ENCODE measurements at regions not wholly inside any gene's neighbourhood (a gene's known extent, or its start where the extent isn't known, plus 50 kb on each side); places are given as distances from the start of the nearest gene placed in this dataset.

DNA sequence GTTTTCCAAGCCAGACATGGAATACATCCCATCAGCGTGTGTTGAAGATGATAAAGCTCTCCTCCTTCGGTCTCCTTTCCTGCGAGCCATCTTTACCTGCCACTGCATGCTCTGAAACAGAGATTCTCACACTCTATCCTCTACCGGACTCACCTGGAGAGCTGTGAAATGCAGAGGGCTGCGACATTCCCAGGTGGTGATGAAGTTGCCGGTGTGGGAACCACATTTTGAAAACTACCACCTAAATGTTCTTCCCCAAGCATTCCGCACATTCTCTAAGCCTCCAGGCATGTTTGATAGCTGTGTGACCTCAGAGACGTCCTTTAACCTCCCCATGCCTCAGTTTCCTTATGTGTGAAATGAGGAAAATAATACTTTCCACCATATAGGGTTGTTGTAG lies 226.2 kb upstream of the RAB6C start:
- TF ChIP-seq, protein P1, sequence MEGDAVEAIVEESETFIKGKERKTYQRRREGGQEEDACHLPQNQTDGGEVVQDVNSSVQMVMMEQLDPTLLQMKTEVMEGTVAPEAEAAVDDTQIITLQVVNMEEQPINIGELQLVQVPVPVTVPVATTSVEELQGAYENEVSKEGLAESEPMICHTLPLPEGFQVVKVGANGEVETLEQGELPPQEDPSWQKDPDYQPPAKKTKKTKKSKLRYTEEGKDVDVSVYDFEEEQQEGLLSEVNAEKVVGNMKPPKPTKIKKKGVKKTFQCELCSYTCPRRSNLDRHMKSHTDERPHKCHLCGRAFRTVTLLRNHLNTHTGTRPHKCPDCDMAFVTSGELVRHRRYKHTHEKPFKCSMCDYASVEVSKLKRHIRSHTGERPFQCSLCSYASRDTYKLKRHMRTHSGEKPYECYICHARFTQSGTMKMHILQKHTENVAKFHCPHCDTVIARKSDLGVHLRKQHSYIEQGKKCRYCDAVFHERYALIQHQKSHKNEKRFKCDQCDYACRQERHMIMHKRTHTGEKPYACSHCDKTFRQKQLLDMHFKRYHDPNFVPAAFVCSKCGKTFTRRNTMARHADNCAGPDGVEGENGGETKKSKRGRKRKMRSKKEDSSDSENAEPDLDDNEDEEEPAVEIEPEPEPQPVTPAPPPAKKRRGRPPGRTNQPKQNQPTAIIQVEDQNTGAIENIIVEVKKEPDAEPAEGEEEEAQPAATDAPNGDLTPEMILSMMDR (IDR thresholded peaks at IDR 0.05; ENCODE audit: low read depth, low read length, missing control alignments): no peak
- no peaks in the 10 kb centered on the region for H3K27me3 ChIP-seq (replicated peaks)
- no peak overlapping the region for H3K4me3 ChIP-seq (ENCODE audit: low read depth, low read length)
- in situ Hi-C loops (cut with HindIII; ENCODE audit: low pct_ligation_motif_present, low sequenced_read_pairs): no loop called here
- no peak overlapping the region for H3K27ac ChIP-seq
- DNase-seq: no peak
- H3K36me3 ChIP-seq (replicated peaks): no peaks in the 10 kb centered on the region

DNA sequence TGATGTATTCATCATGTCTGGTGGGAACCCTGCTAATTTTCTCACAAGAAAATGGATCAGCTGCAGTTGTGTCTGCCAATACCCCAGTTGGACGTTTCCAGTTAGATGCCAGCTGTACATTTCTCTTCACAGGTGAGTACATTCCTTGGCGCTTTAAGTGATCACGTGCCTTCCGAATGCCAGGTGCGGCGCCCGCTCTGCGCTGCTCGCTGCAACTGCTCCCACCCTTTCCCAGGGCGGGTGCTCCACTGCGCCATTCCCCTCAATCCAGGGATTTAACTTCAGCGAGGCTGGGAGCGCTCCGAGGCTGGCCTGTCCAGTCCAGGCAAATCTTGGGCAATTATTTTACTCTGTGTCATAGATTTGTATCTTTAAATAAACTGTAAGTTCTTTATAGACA lies 225.0 kb upstream of the RAB6C start:
- in situ Hi-C loops (cut with HindIII; ENCODE audit: low pct_ligation_motif_present, low sequenced_read_pairs): no loop called here
- no peak for DNase-seq
- no peak overlapping the region for H3K4me3 ChIP-seq (ENCODE audit: low read depth, low read length)
- TF ChIP-seq, protein P1 (IDR thresholded peaks at IDR 0.05; ENCODE audit: low read depth, low read length, missing control alignments): no peak
- H3K36me3 ChIP-seq (replicated peaks): no peaks in the 10 kb centered on the region
- no peak overlapping the region for H3K27ac ChIP-seq
- H3K27me3 ChIP-seq (replicated peaks): no peaks in the 10 kb centered on the region

DNA sequence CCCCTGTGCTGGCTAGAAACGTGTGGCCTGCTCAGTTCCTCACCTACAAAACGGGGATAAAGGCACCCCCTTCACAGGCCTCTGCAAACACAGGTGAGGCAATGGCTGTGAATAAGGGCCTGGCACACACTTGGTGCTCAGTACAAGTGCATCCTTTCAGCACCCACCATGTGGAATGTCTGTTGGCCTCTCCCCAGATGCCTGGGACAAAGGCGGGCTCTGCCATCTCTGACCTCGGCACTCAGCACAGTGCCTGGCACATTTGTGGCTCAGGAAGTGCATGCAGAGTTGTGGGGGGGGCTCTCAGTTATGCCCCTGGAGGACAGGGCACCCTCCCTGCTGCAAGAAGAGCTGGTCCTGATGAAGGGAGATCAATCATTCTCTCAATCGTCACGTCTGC lies 224.6 kb upstream of the RAB6C start:
- DNase-seq: no peak

DNA sequence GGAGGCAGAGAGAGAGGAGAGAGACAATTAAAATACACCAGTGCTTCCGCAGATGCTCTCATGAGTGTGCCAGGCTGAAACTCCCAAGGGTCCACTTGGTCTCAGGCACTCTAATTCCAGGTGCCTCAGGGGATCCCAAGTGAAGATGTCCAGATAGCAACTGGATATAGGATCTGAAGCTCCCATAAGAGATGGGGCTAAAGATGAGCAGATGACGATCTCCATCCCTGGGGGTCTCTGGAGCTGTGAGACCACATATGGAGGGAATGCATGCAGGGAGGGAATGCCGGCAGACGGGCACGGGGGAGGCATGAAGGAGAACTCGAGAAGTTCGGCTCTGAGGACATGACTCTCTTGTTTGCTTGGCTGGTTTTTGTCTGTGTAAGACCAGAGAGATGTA lies 223.7 kb upstream of the RAB6C start:
- H3K36me3 ChIP-seq (replicated peaks): no peaks in the 10 kb centered on the region
- no peaks in the 10 kb centered on the region for H3K27me3 ChIP-seq (replicated peaks)
- H3K4me3 ChIP-seq (ENCODE audit: low read depth, low read length): no peak overlapping the region
- DNase-seq: no peak
- H3K27ac ChIP-seq: no peak overlapping the region
- in situ Hi-C loops (cut with HindIII; ENCODE audit: low pct_ligation_motif_present, low sequenced_read_pairs): no loop called here
- TF ChIP-seq, protein P1 (IDR thresholded peaks at IDR 0.05; ENCODE audit: low read depth, low read length, missing control alignments): no peak

More for the DNA sequence above, 224.6 kb upstream of the RAB6C start:
- in situ Hi-C loops (cut with HindIII; ENCODE audit: low pct_ligation_motif_present, low sequenced_read_pairs): no loop called here
- no peaks in the 10 kb centered on the region for H3K27me3 ChIP-seq (replicated peaks)
- H3K36me3 ChIP-seq (replicated peaks): no peaks in the 10 kb centered on the region
- TF ChIP-seq, protein P1 (IDR thresholded peaks at IDR 0.05; ENCODE audit: low read depth, low read length, missing control alignments): no peak
- H3K27ac ChIP-seq: no peak overlapping the region
- no peak overlapping the region for H3K4me3 ChIP-seq (ENCODE audit: low read depth, low read length)

DNA sequence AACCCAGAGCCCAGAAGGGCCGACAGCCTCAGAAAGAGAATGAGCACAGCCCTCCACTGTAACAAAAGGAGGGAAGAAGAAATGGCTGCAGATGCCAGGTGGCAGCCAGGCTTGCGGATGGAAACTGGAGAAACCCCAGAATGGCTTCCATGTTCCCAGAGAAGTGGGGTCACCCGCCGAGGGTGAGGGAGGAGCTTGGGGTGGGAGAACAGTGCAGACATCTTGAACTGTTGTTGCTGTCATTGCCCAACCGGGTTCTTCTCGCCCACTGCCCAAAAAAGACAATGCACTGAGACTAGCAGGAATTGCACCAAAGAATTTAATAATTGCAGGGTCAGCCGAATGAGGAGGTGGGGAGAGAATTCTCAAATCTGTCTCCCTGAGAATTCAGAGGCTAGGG lies 223.2 kb upstream of the RAB6C start:
- Histone ChIP-seq H3K36me3 (replicated peaks) (no peaks in the 10 kb centered on the region), H3K4me3 (ENCODE audit: low read depth, low read length) (no peak overlapping the region), H3K27me3 (replicated peaks) (no peaks in the 10 kb centered on the region), H3K27ac (no peak overlapping the region)
- no peak for DNase-seq
- TF ChIP-seq, protein P1 (IDR thresholded peaks at IDR 0.05; ENCODE audit: low read depth, low read length, missing control alignments): no peak
- in situ Hi-C loops (cut with HindIII; ENCODE audit: low pct_ligation_motif_present, low sequenced_read_pairs): no loop called here

DNA sequence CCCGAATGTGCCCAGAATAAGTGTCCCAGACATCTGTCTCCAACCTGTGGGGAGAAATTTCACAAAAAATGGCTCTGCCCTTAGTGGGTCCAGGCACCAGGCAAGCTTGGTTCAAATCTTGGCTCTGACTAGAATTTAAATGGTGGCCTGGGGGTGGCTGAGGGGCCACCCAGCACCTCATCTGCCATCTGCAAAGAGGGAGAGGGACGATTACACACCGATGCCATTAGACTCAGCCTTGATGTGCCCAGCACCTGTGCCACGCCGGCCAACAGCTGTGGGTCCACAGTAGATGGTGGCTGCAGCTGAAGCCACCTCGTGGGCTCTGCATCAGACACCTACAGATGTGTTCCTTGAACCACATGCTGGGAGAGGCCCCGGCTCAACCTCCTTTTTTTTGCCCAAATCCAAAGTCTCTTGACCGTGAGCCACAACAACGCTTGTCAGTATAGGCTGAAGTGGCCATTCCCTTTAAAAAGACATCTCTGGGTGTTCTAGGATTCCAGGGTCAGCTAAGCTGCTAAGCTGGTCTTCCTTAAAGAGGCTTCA lies 222.0 kb upstream of the RAB6C start:
- in situ Hi-C loops (cut with HindIII; ENCODE audit: low pct_ligation_motif_present, low sequenced_read_pairs): no loop called here
- DNase-seq: no peak
- no peaks in the 10 kb centered on the region for H3K27me3 ChIP-seq (replicated peaks)
- no peak overlapping the region for H3K4me3 ChIP-seq (ENCODE audit: low read depth, low read length)
- H3K36me3 ChIP-seq (replicated peaks): no peaks in the 10 kb centered on the region
- H3K27ac ChIP-seq: no peak overlapping the region
- TF ChIP-seq, protein P1 (IDR thresholded peaks at IDR 0.05; ENCODE audit: low read depth, low read length, missing control alignments): no peak

Measured in brain microvascular endothelial cell (primary cell).